Epithelial cell of proximal tubule (primary cell): ENCODE measurements at regions not wholly inside any gene's neighbourhood (a gene's known extent, or its start where the extent isn't known, plus 50 kb on each side); places are given as distances from the start of the nearest gene placed in this dataset.

ENCODE experiments used
- DNase-seq: peaks from one replicate; pipeline ENCODE4 v3.0.0-alpha.2; 2011; ENCODE audit warnings: low read depth
- H3K4me3 ChIP-seq: 2 replicates; pipeline ENCODE4 v1.5.1; 2011; ENCODE audit warnings: low read depth, mild to moderate bottlenecking, low read length
- TF ChIP-seq, protein P1 (sequence below): conservative IDR thresholded peaks from 2 replicates; pipeline ENCODE4 v1.5.1; 2012; ENCODE audit warnings: low read depth, mild to moderate bottlenecking, low read length

DNA sequence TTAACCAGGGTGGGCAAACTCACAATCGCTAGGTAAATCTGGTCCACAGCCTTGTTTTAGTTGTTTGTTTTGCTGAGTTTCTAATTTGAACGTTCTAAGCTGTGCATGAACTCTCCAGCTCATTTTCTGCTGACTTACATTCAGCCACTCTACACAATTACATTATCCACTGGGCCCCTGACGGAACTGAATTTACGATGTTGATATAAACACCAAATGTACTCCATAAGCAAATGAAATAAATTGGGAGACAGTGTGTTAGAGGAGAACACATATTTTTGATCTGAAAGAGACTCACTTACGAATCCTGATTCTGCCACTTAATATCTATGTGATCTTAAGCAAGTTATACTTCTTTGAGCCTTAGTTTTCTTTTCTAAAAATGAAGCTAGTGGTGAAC lies 393.4 kb downstream of the ZNF608 start:
- DNase-seq, result no peak
- H3K4me3 ChIP-seq, result no peak overlapping the region
- TF ChIP-seq, protein P1, sequence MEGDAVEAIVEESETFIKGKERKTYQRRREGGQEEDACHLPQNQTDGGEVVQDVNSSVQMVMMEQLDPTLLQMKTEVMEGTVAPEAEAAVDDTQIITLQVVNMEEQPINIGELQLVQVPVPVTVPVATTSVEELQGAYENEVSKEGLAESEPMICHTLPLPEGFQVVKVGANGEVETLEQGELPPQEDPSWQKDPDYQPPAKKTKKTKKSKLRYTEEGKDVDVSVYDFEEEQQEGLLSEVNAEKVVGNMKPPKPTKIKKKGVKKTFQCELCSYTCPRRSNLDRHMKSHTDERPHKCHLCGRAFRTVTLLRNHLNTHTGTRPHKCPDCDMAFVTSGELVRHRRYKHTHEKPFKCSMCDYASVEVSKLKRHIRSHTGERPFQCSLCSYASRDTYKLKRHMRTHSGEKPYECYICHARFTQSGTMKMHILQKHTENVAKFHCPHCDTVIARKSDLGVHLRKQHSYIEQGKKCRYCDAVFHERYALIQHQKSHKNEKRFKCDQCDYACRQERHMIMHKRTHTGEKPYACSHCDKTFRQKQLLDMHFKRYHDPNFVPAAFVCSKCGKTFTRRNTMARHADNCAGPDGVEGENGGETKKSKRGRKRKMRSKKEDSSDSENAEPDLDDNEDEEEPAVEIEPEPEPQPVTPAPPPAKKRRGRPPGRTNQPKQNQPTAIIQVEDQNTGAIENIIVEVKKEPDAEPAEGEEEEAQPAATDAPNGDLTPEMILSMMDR, result no peak

DNA sequence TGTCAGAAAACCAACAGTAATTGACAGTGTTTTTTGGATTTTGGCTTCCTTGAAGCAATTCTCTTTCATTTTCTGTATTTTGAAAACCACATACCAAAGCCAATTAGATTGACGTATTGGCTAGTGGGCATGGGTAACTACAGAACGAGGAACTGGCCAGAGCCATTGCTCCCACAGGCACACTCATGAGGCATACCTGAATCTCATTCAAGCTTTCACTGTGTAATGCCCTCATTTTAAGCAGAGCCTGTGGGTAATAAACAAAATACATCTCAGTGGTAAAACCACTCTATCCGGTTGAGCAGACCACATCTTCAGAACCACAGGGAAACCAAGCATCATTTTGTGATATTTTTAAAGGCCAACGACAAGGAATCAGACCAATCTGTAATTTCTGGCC lies 394.1 kb downstream of the ZNF608 start:
- H3K4me3 ChIP-seq, result no peak overlapping the region
- DNase-seq, result no peak
- TF ChIP-seq, protein P1, result no peak

DNA sequence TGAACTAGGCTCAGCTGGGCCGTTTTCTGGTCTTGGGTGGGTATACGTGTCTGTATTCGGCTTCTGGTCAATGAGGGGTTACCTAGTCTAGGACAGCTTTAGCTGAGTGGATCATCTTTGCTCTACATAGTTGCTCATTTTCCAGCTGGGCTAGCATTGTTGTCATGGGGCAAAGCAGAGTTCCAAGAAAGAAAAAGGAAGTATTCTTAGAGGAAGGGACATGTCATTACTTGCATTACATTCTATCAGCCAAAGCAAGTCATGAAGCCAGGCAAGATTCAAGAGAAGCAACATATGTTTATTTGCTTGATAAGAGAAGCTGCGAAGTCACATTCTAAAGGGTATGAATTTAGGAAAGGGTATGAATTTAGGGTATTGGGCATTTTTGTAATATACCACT lies 396.5 kb downstream of the ZNF608 start:
- DNase-seq, result no peak
- TF ChIP-seq, protein P1, result no peak
- H3K4me3 ChIP-seq, result no peak overlapping the region

DNA sequence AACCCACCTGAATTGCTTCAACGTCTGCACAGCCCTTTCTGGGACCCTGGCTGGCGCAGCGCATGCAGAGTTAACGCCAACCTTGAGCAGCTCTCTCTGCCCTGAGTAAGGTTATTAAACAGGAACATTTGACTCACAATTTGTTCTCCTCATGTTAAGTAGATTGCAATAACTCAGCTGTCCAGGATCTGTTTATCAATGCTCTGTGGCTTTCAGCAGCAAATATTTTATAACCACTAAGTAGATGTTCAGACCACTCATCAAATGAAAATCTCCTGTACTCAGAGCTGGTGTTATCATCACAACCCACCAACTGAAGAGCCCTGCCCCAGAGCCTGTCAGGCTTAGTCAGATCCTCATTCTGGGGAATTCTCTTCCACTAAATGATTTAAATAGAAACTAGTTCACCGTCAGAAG lies 403.0 kb downstream of the ZNF608 start:
- TF ChIP-seq, protein P1, result no peak
- DNase-seq, result peak; percentile 61
- no peak overlapping the region for H3K4me3 ChIP-seq

DNA sequence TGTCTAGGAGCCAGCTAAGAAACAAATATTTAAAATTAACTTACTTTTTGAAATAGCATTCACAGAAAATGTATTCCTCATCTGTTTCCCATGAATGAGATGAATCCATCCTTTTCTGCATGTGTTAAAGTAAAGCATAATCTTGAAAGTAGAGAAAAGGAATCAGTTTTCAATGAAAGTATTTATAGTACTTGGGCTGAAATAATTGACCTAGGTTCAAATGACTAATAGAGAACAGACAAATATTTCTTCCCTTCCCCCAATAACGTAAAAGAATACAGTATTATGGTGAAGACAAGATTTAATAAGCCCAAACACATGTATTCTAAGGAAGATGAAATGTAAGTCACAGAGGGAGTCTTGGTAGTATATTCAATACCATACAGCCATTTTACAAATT lies 403.5 kb downstream of the ZNF608 start:
- TF ChIP-seq, protein P1, result no peak
- DNase-seq, result no peak
- no peak overlapping the region for H3K4me3 ChIP-seq

DNA sequence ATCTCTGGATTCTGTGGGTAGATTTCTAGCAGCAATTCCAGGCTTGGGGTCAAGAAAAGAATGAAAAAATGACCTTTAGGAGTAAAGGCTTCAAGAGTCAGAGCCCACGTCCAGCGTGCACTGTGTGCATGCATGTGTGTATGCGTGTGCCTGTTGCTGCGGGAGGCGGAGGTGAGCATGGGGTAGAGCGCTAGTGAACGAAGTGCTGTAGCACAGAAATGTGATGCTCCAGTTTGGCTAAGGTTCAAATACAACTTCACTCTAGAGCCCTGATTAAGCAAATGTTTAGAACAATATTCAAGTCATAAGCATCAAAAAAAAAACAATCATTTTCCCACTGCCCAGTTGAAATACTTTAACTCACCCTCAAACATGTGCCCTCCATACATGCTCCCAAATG lies 403.9 kb downstream of the ZNF608 start:
- no peak for DNase-seq
- TF ChIP-seq, protein P1, result no peak
- no peak overlapping the region for H3K4me3 ChIP-seq

DNA sequence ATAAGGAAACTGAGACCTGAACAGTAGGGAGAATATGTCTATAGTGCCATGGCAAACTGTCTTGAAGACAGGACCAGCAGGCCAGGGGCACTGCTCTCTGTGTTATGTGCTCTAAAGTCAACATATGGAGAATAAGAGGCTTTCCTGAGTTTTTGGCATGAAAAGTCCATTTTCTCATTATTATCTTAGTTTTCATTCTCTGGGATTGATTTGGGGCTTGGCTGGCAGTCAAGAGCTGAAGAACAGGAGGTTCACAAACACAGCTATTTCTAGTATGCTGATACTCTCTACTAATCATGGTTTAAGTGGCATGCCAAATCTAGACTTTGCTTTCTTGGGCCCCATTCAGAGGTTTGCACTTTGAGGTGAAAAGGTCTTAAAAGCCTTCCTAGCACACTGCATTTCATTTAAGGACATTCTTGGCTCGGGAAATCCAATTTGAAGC lies 404.4 kb downstream of the ZNF608 start:
- TF ChIP-seq, protein P1, result no peak
- DNase-seq, result no peak
- H3K4me3 ChIP-seq, result no peak overlapping the region
